ENCODE measurements at regions not wholly inside any gene's neighbourhood (a gene's known extent, or its start where the extent isn't known, plus 50 kb on each side); places are given as distances from the start of the nearest gene placed in this dataset.

- no peak for ATAC-seq
- 0 out of 2 replicates have a peak overlapping the region, but pooled peaks have one; percentile 13 for H3K4me3 Mint-ChIP-seq
- peak overlapping the region; percentile 69 for H3K27ac Mint-ChIP-seq
- TF ChIP-seq TP53 (CRISPR knock-in tag; IDR thresholded peaks at IDR 0.05) = no peak
- TF ChIP-seq USF1 (CRISPR knock-in tag; IDR thresholded peaks at IDR 0.05) = no peak
- TF ChIP-seq JUN (CRISPR knock-in tag; IDR thresholded peaks at IDR 0.05) = no peak
- DNase-seq (ENCODE audit: low spot score) = no peak
- peaks cover 17% of the 10 kb centered on the region for H3K9me3 Mint-ChIP-seq
- peaks cover 4% of the 10 kb centered on the region for H3K36me3 Mint-ChIP-seq
- peaks cover 6% of the 10 kb centered on the region; the same call in 1 of the 2 replicates for H3K27me3 Mint-ChIP-seq (ENCODE audit: low read depth)
- H3K4me1 Mint-ChIP-seq = peaks cover 51% of the 10 kb centered on the region
- POLR2A ChIA-PET = interaction anchor here (0.6 to 1.2 kb wide), 2 partner anchors 21 to 81 kb away, joined by 3 read pairs; no protein-coding TSS in a partner anchor
- CTCF ChIA-PET = interaction anchor here (0.7 to 5.5 kb wide), 29 partner anchors 8 to 575 kb away, joined by 3 to 100 read pairs (median 3); partner anchors contain the start of gene TTYH2
Observed at GRCh38 chr17:74119049-74119580, 84.4 kb upstream of the RPL38 start.

GRCh38 chr17:74119965-74120364, 83.5 kb upstream of the RPL38 start:
- ATAC-seq = no peak
- TF ChIP-seq STAT6 (CRISPR knock-in tag; conservative IDR thresholded peaks at IDR 0.05; ENCODE audit: low read depth) (no peak), ZNF138 (CRISPR knock-in tag; conservative IDR thresholded peaks at IDR 0.05) (no peak), FOXP4 (CRISPR knock-in tag; IDR thresholded peaks at IDR 0.05) (no peak), TCF7 (CRISPR knock-in tag; IDR thresholded peaks at IDR 0.05; ENCODE audit: low read depth) (no peak)
- Mint-ChIP-seq H3K9me3 (peaks cover 17% of the 10 kb centered on the region), H3K4me3 (no peak overlapping the region), H3K36me3 (peaks cover 4% of the 10 kb centered on the region), H3K27me3 (ENCODE audit: low read depth) (peaks cover 6% of the 10 kb centered on the region; the same call in 1 of the 2 replicates), H3K27ac (no peak overlapping the region), H3K4me1 (peaks cover 51% of the 10 kb centered on the region)
- DNase-seq (ENCODE audit: low spot score) = no peak
- CTCF ChIA-PET = interaction anchor here (0.9 to 5.5 kb wide), 5 partner anchors 11 to 80 kb away, joined by 3 to 100 read pairs (median 52); no protein-coding TSS in a partner anchor
- POLR2A ChIA-PET = no interaction called here

- Mint-ChIP-seq H3K27ac (peak overlapping the region; percentile 5; the same call in 1 of the 2 replicates), H3K27me3 (ENCODE audit: low read depth) (peaks cover 6% of the 10 kb centered on the region), H3K4me1 (peaks cover 23% of the 10 kb centered on the region), H3K4me3 (no peak overlapping the region), H3K36me3 (peaks cover 4% of the 10 kb centered on the region), H3K9me3 (peaks cover 20% of the 10 kb centered on the region)
- CTCF ChIA-PET = interaction anchor here (0.7 to 2.6 kb wide), 5 partner anchors 9 to 76 kb away, joined by 3 to 21 read pairs (median 5); no protein-coding TSS in a partner anchor
- DNase-seq (ENCODE audit: low spot score) = no peak
- POLR2A ChIA-PET = no interaction called here
- TF ChIP-seq USF1 (CRISPR knock-in tag; IDR thresholded peaks at IDR 0.05) = peak; percentile 18; the same call in 1 of the 2 replicates
- TF ChIP-seq NR2C2 (CRISPR knock-in tag; IDR thresholded peaks at IDR 0.05) = no peak
- peak; percentile 58; the same call in 1 of the 2 replicates for TF ChIP-seq USF2 (CRISPR knock-in tag; IDR thresholded peaks at IDR 0.05)
- ATAC-seq = peak; percentile 46
Observed at GRCh38 chr17:74123350-74123749, 80.1 kb upstream of the RPL38 start.
